ENCODE measurements at regions not wholly inside any gene's neighbourhood (a gene's known extent, or its start where the extent isn't known, plus 50 kb on each side); places are given as distances from the start of the nearest gene placed in this dataset.

DNA sequence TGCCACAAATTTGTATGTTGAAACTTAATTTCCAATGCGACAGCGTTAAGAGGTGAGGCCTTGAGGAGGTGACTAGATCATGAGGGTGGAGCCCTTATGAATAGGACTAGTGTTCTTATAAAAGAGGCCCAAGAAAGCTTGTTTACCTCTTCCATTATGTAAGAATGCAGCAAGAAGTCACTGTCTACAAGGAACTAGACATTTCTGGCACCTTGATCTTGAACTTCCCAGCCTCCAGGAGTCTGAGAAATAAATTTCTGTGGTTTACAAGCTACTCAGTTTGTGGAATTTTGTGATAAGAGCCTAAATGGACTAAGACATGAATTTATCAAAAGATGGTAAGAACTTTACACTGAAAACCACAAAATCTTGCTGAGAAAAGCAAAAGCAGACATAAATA lies 173.6 kb upstream of the SGK1 start:
- no peak for DNase-seq (ENCODE audit: low spot score)

- no peak for DNase-seq (ENCODE audit: low spot score)
Measured at GRCh38 chr6:134482593-134483270, 164.8 kb upstream of the SGK1 start.

DNA sequence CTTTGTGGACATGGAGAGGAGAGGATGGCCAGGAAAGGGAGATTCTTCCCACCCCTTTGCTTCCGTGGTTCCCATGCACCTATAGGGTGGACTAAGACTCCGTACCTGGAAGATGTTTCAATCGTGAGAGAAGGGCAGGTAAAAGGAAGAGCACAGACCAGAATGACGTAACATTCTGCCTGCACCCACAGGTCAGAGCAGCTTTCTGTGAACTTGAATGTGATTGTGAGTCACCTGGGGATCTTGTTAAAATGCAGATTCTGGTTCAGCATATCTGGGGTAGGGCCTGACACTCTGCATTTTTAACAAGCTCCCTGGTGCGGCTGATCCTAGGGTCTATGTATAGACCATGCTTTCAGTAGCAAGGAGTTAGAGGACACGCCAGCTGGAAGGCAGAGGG lies 164.1 kb upstream of the SGK1 start:
- no peak for DNase-seq (ENCODE audit: low spot score)

DNA sequence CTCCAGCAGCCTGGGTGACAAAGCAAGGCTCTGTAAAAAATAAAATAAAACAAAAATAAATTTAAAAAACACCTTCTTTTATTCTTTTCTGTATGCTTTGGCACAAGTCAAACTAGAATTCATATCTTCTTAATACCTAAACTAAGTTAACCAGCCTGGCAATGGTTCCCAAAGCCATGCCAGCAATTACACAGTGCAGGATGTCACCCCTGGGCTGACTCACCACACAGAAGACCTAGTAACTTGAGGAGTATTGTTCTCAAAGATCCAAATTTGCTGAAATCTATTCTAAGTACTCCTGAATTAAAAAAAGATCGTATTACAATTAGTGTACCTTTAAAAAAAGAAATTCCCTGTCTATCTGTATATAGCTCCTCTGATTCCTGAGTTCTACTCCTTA lies 162.7 kb upstream of the SGK1 start:
- DNase-seq (ENCODE audit: low spot score): no peak

- no peak for DNase-seq (ENCODE audit: low spot score)
Measured at GRCh38 chr6:134478764-134479399, 161.0 kb upstream of the SGK1 start.

DNA sequence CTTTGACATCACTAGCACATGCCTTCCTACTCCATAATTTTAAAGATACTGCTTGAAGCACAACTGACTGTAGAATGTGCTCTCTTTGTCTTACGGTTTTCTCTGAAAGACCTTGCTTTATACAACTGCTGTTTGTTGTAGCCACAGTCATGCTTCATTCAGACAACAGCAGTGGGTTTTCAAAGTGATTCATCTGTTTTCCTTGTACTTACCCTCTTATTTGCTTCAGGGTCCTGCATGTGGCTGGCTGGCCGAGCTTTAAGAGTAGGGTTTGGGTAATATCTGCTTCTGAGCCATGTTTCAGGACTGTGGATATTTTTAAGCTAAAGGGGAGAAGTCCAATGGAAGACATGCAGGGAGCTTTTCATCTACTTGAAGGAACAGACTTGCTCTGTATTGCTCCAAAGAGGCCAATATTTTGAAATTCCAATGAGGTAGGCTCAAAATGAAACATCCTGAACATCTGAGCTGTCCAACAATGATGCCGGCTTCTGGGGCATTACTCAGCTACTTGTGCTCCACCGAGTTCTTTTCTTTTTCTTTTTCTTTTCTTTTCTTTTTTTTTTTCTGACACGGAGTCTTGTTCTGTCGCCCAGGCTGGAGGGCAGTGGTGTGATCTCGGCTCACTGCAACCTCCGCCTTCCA lies 160.2 kb upstream of the SGK1 start:
- DNase-seq (ENCODE audit: low spot score): no peak

GRCh38 chr6:134474955-134475354 lies 157.0 kb upstream of the SGK1 start:
- DNase-seq (ENCODE audit: low spot score): no peak

DNA sequence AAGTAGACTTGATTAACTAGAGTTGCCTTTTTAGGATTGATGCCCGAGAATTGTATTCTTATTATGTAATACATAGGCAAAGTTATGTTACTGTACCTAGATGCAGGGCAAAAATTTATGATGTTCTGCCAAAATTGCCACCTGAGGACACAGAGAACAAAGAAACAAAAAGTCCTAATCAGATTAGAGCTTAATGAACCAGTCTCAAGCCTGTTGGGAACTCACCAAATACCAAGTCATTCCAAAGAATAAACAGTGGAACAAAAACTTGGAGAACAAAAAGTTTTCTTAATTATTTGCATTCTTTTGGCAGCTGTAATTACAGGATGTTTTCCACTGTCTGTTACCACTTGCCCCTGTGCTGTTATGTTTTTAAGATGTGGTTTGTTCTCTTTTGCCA lies 154.7 kb upstream of the SGK1 start:
- DNase-seq (ENCODE audit: low spot score): no peak

DNA sequence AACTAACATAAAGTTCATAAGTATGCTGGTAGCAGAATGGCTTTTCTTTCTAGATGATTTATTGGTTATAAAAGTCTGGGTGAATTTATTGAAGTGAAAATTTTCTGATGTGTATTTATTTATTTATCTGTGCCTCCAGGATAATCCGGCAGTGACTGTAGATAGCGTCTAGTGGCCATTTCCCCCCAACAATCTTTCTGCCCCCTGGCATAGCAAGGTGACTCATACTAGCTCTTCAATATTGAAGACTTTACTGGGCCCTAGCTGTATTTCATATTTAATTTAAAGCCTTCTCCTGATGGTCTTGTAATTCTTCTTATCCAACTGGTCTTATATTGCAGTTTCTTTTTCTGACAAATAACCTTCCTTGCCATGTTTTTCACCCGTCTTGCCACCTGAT lies 154.1 kb upstream of the SGK1 start:
- no peak for DNase-seq (ENCODE audit: low spot score)

DNA sequence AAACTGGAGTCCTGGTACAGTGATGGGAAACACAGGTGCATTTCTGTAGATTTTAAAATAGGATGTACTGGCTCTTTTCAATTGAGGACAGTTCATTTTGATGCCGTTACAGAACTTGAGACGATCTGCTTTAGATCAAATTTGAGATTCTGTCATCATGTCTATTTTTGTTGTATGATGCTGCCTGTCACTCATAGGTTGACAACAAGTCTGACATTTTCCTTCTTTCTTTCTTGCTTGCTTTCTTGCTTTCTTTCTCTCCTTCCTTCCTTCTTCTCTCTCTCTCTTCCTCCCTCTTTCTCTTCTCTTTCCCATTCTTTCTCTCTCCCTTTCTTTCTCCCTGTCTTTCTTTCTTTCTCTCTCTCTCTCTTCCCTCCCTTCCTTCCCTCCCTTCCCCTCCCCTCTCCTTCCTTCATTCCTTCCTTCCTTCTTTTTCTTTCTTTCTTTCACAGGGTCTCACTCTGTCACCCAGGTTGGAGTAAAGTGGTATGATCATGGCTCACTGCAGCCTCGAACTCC lies 152.6 kb upstream of the SGK1 start:
- no peak for DNase-seq (ENCODE audit: low spot score)

GRCh38 chr6:134469702-134470456 lies 152.0 kb upstream of the SGK1 start:
- DNase-seq (ENCODE audit: low spot score): no peak

GRCh38 chr6:134468633-134469032 lies 150.7 kb upstream of the SGK1 start:
- no peak for DNase-seq (ENCODE audit: low spot score)

- no peak for DNase-seq (ENCODE audit: low spot score)
Measured at GRCh38 chr6:134467620-134468019, 149.7 kb upstream of the SGK1 start.

DNA sequence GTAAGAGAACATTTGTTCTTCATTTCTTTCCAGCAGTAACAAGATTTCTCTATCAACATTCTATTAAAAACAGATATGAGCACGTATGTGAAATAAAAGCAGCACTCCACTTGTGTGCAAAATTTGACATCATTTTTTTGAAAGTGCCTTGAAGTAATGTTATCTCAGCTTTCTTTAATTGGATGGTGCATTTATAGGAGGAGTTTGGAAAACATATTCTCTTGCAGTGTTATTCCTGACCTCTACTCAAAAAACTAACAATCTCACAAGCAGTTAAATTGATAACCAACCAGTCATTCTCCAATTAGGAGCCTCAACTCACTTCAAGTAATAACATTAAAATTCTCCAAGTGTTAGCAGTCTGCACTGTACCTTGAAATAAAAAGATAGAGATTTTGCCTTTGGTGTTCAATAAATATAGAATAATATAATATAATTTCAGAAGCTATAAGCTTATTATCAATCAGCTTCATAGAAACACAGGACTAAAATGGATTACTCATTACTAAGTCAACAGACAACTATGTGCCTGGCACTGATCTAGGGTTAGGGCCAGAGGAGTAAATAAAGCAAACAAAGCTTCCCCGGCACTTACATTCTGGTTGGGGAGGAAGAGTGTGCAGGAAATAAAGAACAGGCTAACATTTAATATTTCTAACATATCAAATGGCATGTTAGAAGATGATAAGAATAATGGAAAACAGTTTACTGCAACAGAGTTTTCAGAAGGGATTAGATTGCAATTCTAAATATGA lies 149.0 kb upstream of the SGK1 start:
- no peak for DNase-seq (ENCODE audit: low spot score)

- DNase-seq (ENCODE audit: low spot score): no peak
Measured at GRCh38 chr6:134464690-134465411, 146.9 kb upstream of the SGK1 start.

DNA sequence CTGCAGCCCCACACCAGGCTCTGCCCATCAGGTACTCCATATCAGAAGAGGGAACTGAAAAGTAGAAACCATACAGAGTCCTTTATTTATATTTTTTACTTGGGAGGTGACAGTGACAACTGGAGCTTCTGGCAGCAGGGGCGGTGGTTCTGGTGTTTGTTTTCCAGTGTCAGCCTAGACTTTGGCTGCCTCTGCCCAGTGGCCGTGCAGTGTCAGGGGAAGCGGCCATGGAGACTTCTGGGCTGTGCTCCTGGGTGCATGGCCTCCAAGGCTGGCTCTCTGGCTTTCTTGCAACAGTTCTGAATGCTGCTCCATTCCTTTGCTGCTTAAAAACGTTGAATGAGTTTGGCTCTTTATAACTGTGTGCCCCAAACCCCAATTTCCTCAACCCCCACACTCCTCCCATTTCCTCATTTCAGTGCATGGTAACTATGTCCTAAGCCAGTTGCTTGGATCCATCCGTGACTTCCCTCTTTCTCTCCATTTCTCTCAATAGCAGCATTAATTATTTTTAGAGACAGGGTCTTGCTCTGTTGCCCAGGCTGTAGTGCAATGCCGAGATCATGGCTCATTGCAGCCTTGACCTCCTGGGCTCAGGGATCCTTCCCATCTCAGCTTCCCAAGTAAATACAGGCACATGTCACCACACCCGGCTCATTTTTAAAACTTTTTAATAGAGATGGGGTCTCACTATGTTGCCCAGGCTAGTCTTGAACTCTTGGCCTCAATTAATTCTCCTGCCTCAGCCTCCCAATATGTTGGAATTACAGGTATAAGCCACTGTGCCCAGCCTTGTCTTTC lies 141.1 kb upstream of the SGK1 start:
- DNase-seq (ENCODE audit: low spot score): no peak

DNA sequence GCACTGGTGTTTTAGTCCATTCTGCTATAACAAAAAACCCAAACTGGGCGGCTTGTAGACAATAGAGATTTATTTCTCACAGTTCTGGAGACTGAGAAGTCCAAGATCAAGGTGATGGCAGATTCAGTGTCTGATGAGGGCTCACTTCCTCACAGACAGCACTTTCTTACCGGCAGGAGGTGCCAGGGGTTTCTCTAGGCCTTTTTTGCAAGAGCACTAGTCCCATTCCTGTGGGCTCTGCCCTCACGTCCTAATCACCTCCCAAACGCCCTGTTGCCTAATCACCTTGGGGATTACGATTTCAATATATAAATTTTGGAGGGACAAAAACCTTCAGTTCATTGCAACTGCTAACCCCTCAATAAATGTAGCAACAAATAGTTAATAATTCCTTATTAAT lies 140.0 kb upstream of the SGK1 start:
- no peak for DNase-seq (ENCODE audit: low spot score)

DNA sequence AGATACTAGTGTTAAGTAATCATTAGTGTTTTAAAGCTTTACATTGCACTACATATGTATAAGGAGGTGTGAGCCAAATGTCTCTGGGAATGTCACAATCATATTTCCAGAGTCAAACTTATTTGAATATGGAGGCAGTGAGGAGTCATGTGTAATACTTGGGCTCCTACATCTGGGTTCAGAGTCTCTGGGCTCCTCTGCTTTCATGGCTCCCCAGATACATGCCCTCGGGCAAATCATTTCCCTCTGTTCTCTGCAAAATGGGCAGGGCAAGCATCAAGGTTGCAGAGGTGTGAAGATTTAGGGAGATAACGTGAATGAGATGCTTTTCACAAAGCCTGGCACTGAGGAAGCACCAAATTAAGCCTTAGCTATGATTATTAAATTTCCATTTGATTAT lies 138.3 kb upstream of the SGK1 start:
- DNase-seq (ENCODE audit: low spot score): no peak

DNA sequence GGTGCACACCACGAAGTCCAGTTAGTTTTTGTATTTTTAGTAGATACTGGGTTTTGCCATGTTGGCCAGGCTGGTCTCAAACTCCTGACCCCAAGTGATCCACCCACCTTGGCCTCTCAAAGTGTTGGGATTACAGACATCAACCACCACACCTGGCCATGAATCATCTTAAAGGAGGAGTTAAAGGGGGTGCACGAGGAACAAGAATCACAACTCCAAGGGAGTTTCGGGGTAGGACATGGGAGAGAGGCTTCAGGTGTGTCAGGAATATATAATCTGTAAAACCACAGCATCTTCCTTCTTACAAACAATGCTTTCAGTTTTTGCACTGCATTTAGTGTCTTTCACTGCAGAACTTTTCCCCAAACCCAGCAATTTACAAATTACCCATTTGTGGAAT lies 137.4 kb upstream of the SGK1 start:
- DNase-seq (ENCODE audit: low spot score): no peak

GRCh38 chr6:134454794-134455193 lies 136.9 kb upstream of the SGK1 start:
- DNase-seq (ENCODE audit: low spot score): no peak
